WERI-Rb-1 (cell line): ENCODE measurements at regions not wholly inside any gene's neighbourhood (a gene's known extent, or its start where the extent isn't known, plus 50 kb on each side); places are given as distances from the start of the nearest gene placed in this dataset.

Experiments
- DNase-seq: peaks from one replicate; pipeline ENCODE4 v3.0.0-alpha.2; 2020
- H3K27ac ChIP-seq: fragments of 250-450 bp; sonication (Bioruptor Pico); 2 replicates; pipeline ENCODE4 v1.5.1; 2020; ENCODE audit warnings: mild to moderate bottlenecking, moderate library complexity
- H3K27me3 ChIP-seq: fragments of 250-450 bp; sonication (Bioruptor Pico); 2 replicates; pipeline ENCODE4 v1.5.1; 2021; ENCODE audit warnings: mild to moderate bottlenecking, low read depth, moderate library complexity; ENCODE audit not compliant: insufficient read depth, severe bottlenecking
- H3K36me3 ChIP-seq: fragments of 250-450 bp; sonication (Bioruptor Pico); 2 replicates; pipeline ENCODE4 v1.5.1; 2020; ENCODE audit warnings: mild to moderate bottlenecking, moderate library complexity
- H3K4me3 ChIP-seq: 2 replicates; pipeline ENCODE4 v1.5.1; 2011; ENCODE audit warnings: low read depth, mild to moderate bottlenecking, control low read depth, low read length
- H3K9me3 ChIP-seq: fragments of 250-450 bp; sonication (Bioruptor Pico); 2 replicates; pipeline ENCODE4 v1.5.1; 2021; ENCODE audit warnings: mild to moderate bottlenecking, moderate library complexity; ENCODE audit not compliant: severe bottlenecking
- CTCF ChIP-seq: IDR thresholded peaks from 2 replicates; pipeline ENCODE4 v1.5.1; 2011; ENCODE audit warnings: low read depth, mild to moderate bottlenecking, control low read depth, inconsistent platforms, low read length

- Histone ChIP-seq H3K36me3 (no peaks in the 10 kb centered on the region), H3K27ac (no peak overlapping the region), H3K27me3 (no peaks in the 10 kb centered on the region), H3K9me3 (no peaks in the 10 kb centered on the region), H3K4me3 (no peak overlapping the region)
- DNase-seq, result no peak
- TF ChIP-seq CTCF, result no peak
Observed at GRCh38 chr3:4008205-4008604, 209.0 kb downstream of the LRRN1 start.

- H3K36me3 ChIP-seq, result no peaks in the 10 kb centered on the region
- no peak for TF ChIP-seq CTCF
- no peaks in the 10 kb centered on the region for H3K9me3 ChIP-seq
- H3K27me3 ChIP-seq, result no peaks in the 10 kb centered on the region
- no peak overlapping the region for H3K27ac ChIP-seq
- DNase-seq, result no peak
- H3K4me3 ChIP-seq, result no peak overlapping the region
Observed at GRCh38 chr3:4011166-4011565, 211.9 kb downstream of the LRRN1 start.

GRCh38 chr3:4015426-4015825 is 216.2 kb downstream of the LRRN1 start:
- no peak for TF ChIP-seq CTCF
- DNase-seq, result no peak
- H3K27me3 ChIP-seq, result no peaks in the 10 kb centered on the region
- H3K4me3 ChIP-seq, result no peak overlapping the region
- H3K27ac ChIP-seq, result no peak overlapping the region
- H3K36me3 ChIP-seq, result no peaks in the 10 kb centered on the region
- H3K9me3 ChIP-seq, result no peaks in the 10 kb centered on the region

GRCh38 chr3:4019501-4019900 is 220.3 kb downstream of the LRRN1 start:
- H3K4me3 ChIP-seq, result no peak overlapping the region
- H3K27me3 ChIP-seq, result no peaks in the 10 kb centered on the region
- no peak for DNase-seq
- no peak for TF ChIP-seq CTCF
- H3K36me3 ChIP-seq, result no peaks in the 10 kb centered on the region
- no peak overlapping the region for H3K27ac ChIP-seq
- H3K9me3 ChIP-seq, result no peaks in the 10 kb centered on the region

- Histone ChIP-seq H3K9me3 (no peaks in the 10 kb centered on the region), H3K4me3 (no peak overlapping the region), H3K36me3 (no peaks in the 10 kb centered on the region), H3K27me3 (no peaks in the 10 kb centered on the region), H3K27ac (no peak overlapping the region)
- no peak for TF ChIP-seq CTCF
- no peak for DNase-seq
Observed at GRCh38 chr3:4021162-4021561, 221.9 kb downstream of the LRRN1 start.

GRCh38 chr3:4029135-4029534 is 229.9 kb downstream of the LRRN1 start:
- no peak overlapping the region for H3K4me3 ChIP-seq
- TF ChIP-seq CTCF, result no peak
- no peak for DNase-seq
- no peaks in the 10 kb centered on the region for H3K36me3 ChIP-seq
- no peaks in the 10 kb centered on the region for H3K27me3 ChIP-seq
- no peaks in the 10 kb centered on the region for H3K9me3 ChIP-seq
- H3K27ac ChIP-seq, result no peak overlapping the region
